Stomach smooth muscle (tissue), 2 donors: ENCODE measurements at regions not wholly inside any gene's neighbourhood (a gene's known extent, or its start where the extent isn't known, plus 50 kb on each side); places are given as distances from the start of the nearest gene placed in this dataset.
"Not testable (repeated sequence)": the region's sequence is repeated elsewhere in the genome, so short reads cannot be mapped to it uniquely, and the experiment has no call there.

Experiments
- H3K27ac ChIP-seq: one replicate; pipeline ENCODE4 v1.7.0; 2013; ENCODE audit warnings: mild to moderate bottlenecking, low read length, inconsistent platforms
- H3K27me3 ChIP-seq, 2 donors: one replicate each; pipeline ENCODE4 v1.7.0; 2013; ENCODE audit warnings: low read length in 2 of 2; ENCODE audit not compliant: insufficient read depth in 2 of 2, control insufficient read depth in 1 of 2
- H3K36me3 ChIP-seq, 2 donors: one replicate each; pipeline ENCODE4 v1.7.0; 2013; ENCODE audit warnings: low read length in 2 of 2; ENCODE audit not compliant: control insufficient read depth in 2 of 2, insufficient read depth in 2 of 2
- H3K4me1 ChIP-seq: one replicate; pipeline ENCODE4 v1.7.0; 2013; ENCODE audit warnings: low read length; ENCODE audit not compliant: control insufficient read depth, insufficient read depth
- H3K4me3 ChIP-seq, 2 donors: one replicate each; pipeline ENCODE4 v1.7.0; 2013; ENCODE audit warnings: low read length in 2 of 2
- H3K9ac ChIP-seq, 2 donors: one replicate each; pipeline ENCODE4 v1.7.0; 2013; ENCODE audit warnings: low read length in 2 of 2, mild to moderate bottlenecking in 1 of 2
- H3K9me3 ChIP-seq, 2 donors: one replicate each; pipeline ENCODE4 v1.7.0; 2013; ENCODE audit warnings: low read length in 2 of 2; ENCODE audit not compliant: control insufficient read depth in 2 of 2
- donor health status: healthy.
- donor health status: Pancreatic carcinoma.

DNA sequence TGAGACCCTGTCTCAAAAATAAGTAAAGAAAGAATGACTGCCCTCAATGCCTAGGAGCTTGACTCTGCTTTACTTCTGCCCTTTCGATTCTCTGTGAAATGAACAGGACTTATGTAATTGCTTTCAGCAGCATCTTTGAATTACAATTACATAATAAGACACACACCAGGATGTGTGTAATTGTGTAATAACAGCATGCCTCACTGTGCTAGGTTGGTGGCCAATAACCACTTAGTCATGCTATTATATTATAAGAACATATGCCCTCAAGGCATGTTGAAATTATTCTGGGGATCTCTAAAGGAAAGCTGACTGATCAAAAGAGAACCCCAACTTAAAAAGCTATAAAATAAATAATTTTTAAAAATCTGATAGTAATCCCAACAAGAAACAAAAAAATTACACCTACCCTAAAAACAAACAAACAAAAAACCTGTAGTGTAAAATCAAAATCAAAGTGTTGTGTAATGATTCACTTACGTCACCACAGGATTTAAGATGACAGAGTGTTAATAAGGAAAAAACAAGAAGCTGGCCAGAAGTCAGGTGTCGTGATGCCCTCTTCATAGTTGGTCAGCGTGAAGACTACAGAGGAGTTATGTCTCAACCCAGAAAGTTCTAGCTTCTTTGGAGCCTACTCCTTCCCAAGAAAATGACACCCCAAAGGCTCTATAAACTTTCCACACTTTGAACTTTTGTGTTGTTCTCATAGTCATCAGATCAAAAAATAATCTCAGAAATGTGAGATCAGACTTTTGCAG, 70.5 kb upstream of the NBPF11 start:
- H3K9ac ChIP-seq, H3K9me3 ChIP-seq, H3K27me3 ChIP-seq, H3K4me1 ChIP-seq, H3K36me3 ChIP-seq, H3K4me3 ChIP-seq, H3K27ac ChIP-seq: not testable (repeated sequence)

DNA sequence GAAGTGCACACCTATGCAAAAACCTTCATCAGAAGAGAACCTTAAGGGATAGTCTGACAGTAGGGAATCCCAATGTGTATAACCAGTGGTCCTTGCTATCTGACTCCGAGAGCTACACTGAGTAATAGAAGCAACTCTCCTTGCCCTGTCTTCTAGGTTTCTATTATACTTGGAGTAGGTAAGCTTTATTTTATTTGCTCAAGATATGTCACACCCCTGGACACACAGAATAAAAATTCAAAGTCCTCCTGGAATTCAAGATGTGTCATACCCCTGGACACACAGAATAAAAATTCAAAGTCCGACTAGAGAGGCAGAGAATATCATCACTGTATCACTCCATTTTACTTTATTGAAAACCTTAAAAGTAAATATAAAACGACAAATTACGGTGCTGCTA, 69.5 kb upstream of the NBPF11 start:
- not testable (repeated sequence) for H3K27ac ChIP-seq, H3K4me3 ChIP-seq, H3K27me3 ChIP-seq, H3K9ac ChIP-seq, H3K4me1 ChIP-seq, H3K9me3 ChIP-seq, H3K36me3 ChIP-seq

DNA sequence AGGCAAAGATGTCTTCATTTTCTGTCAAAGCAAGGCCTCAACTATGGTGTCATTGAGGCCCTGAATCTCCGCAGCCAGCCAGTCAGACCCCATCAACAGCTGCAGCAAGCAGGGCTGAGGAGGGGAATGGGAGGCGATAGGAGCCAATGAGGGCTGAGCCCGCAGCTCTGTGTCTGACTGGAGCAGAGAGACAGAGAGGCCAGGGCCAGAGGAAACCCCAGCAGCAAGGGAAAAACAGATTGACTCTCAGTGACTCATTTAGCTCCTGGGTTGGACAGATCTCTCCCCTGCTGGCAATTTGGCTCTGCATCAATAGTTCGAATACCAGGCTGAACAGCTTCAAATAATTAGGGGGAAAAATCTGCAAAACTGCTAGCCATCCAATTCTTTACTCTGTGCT, 67.1 kb upstream of the NBPF11 start:
- H3K27ac ChIP-seq, H3K4me3 ChIP-seq, H3K4me1 ChIP-seq, H3K36me3 ChIP-seq, H3K9ac ChIP-seq, H3K9me3 ChIP-seq, H3K27me3 ChIP-seq: not testable (repeated sequence)

DNA sequence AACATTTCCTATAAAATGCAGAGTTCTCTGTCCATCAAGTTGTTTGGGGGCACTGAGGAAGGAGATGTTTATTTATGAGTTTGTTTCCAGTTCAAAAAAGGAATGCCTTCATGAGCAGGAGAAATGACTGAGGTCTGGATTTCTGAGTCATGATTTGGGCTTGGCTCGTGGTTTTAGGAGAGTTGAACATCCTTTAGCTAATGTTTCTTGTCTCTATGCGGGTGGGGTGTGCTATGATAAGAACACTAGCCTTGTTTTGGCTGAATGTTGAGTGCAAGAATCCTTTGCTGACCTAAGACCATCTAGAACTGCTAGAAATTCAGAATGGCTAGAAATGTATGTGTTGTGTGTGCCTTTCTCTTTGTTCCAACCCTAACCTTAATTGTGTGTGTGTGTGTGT, 59.1 kb upstream of the NBPF11 start:
- not testable (repeated sequence) for H3K9me3 ChIP-seq, H3K27ac ChIP-seq, H3K4me3 ChIP-seq, H3K4me1 ChIP-seq, H3K27me3 ChIP-seq, H3K9ac ChIP-seq, H3K36me3 ChIP-seq

DNA sequence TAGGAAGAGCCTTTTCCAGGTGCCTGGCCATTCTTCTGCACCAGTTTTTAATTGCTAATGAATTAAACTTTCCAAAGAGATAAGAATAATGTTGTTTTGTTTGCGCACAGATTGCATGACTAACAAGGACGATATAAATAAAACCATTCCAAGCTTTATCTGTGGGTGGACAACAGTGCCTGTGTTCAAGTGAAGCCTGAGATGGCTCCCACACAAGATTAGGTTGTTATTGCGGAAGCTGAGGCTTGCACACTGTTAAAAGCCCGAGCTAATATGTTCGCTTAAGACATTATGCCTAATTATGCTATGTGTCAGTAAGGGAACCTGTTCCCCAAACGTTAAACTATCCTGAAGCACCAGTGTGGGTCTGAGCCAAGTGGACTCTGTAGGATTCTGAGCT, 58.5 kb upstream of the NBPF11 start:
- H3K4me3 ChIP-seq, H3K9me3 ChIP-seq, H3K36me3 ChIP-seq, H3K9ac ChIP-seq, H3K27ac ChIP-seq, H3K27me3 ChIP-seq, H3K4me1 ChIP-seq: not testable (repeated sequence)

DNA sequence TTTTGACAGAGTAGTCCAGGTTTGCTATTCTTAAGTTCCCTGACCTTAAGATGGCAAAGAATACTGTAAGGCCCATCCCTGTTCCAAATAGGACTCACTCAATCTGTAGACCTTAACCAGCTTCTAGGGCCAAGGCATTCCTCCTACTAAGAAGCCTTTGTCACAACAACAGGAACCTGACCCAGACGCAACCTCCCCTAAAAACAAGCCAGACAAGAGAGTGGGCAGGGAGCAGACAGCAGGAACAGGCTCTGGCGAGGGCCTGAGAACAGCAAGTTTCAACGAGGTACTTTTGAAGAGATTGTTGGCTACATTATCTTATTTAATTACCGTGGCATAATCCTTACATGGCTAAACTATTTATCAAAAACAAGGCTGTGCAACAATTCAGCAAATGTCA, 58.1 kb upstream of the NBPF11 start:
- H3K4me1 ChIP-seq, H3K9me3 ChIP-seq, H3K27ac ChIP-seq: not testable (repeated sequence)

DNA sequence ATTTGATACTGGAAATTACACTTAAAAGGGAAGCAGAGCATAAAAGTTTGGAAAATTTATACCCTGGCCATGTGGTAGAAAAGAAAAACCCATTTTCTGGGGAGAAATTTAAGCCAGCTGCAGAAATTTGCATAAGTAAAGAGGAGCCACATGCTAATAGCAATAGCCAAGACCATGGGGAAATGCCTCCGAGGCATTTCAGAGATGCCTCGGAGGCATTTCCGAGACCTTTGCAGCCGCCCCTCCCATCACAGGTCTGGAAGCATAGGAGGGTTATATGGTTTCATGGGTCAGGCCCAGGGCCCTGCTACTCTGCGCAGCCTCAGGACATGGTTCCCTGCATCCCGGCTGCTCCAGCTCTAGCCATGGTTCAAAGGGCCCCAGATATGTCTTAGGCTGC, 49.9 kb upstream of the NBPF11 start:
- not testable (repeated sequence) for H3K4me3 ChIP-seq, H3K36me3 ChIP-seq, H3K4me1 ChIP-seq, H3K9me3 ChIP-seq, H3K27me3 ChIP-seq, H3K9ac ChIP-seq, H3K27ac ChIP-seq

More for the DNA sequence above, 58.1 kb upstream of the NBPF11 start:
- not testable (repeated sequence) for H3K9ac ChIP-seq, H3K27me3 ChIP-seq, H3K4me3 ChIP-seq, H3K36me3 ChIP-seq
